Effector CD8-positive, alpha-beta T cell (primary cell): ENCODE measurements at regions not wholly inside any gene's neighbourhood (a gene's known extent, or its start where the extent isn't known, plus 50 kb on each side); places are given as distances from the start of the nearest gene placed in this dataset.

Source experiments
- DNase-seq: peaks from one replicate; lab custom pipeline; 2025; lab: John Stamatoyannopoulos, UW

DNA sequence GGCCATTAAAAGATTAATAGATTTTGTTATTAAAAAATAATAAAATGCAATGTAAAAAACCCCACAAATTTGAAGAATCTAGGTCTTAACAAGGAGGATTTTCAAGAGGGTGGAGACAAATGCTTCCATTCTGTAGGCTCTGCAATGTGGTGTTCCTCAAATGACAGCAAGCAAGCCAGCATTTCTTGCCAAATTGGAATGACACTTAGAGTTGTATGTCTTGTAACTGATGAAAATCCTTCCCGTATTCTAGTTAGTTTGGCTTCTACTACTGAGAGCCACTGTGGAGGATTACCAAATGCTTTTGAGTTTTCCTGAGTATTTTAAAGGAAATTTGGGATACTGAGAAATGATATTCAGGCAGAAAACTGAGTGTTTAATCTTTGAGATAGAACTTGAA lies 1225.5 kb upstream of the CITED2 start:
- DNase-seq: no peak

DNA sequence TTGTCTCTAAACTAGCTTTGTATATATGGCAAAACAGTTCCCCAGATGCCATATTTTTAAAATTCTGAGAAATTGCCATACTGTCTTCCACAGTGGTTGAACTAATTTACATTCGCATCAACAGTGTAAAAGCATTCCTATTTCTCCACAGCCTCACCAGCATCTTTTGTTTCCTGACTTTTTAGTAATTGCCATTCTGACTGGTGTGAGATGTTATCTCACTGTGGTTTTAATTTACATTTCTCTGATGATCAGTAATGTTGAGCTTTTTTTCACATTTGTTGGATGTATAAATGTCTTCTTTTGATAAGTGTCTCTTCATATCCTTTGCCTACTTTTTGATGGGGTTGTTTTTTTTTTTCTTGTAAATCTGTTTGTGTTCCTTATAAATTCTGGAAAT lies 1222.7 kb upstream of the CITED2 start:
- DNase-seq: no peak

DNA sequence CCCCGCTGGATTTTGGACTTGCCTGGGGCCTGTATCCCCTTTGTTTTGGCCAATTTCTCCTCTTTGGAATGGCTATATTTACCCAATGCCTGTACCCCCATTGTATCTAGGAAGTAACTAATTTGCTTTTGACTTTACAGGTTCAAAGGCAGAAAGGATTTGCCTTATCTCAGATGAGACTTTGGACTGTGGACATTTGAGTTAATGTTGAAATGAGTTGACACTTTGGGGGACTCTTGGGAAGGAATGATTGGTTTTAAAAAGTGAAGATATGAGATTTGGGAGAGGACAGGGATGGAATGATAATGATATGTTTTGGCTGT lies 1220.3 kb upstream of the CITED2 start:
- no peak for DNase-seq

DNA sequence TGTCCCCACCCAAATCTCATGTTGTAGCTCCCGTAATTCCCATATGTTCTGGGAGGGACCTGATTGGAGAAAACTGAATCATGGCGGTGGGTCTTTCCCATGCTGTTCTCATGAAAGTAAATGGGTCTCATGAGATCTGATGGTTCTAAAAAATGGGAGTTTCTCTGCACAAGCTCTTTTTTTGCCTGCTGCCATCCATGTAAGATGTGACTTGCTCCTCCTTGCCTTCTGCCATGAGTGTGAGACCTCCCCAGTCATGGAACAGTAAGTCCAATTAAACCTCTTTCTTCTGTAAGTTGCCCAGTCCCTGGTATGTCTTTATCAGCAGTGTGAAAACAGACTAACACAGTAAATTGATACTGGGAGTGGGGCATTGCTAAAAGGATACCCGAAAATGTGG lies 1218.4 kb upstream of the CITED2 start:
- DNase-seq: no peak

DNA sequence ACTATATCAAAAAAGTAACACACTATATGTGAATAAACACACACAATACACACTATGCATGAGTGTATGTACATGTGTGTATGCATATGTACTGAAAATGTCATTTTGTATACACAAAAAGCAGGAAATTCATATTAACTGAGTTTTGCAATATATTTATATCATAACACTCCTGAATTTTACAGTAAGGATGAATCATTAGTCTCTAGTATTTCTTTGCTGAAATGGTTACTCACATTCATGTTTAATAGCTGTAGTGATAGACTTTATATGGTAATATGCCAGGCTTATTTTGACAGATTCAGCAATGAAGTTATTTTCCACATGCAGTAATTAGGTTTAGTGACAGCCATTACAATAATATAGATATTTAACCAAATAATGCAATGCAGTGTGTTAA lies 1216.2 kb upstream of the CITED2 start:
- DNase-seq: no peak

DNA sequence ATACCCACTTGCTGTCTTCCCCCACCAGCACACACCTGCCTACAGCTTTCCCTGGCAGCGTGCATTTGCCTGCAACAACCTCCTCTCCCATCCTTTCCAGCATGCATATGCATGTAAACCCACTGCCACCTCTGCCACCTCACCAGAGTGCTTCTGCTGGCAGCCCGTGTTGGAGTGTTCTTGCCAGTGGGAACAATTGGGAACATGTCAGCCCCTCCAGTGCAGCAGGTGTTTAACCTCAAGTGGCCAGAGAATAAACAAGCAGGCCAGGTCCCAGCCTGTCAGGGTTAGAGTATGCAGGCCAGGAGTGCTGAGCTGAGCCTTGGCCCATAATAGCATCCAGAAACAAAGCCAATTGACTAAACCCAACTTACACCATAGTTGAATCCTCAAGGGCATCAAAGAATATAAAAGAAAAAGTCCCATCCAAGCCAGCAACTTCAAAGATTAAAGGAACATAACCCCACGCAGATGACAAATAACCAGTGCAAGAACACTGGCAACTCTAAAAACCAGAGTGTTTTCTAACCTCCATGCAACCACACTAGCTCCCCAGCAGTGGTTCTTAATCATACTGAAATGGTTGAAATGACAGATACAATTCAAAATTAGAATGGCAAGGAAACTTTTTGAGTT lies 1212.1 kb upstream of the CITED2 start:
- no peak for DNase-seq

DNA sequence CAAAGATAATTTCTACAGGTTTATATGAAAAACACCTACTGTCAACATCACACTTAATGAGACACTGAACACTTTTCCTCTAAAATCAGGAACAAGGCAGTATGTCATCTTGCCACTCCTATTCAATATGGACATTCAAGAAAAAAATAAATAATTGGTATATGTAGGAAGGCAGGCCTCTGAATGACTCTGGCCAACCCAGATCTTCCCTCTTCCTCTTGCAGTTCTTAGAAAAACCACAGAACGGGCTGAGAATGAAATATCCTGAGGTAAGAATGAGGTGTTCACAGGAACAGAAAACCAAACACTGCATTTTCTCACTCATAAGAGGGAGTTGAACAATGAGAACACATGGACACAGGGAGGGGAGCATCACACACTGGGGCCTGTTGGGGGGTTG lies 1207.2 kb upstream of the CITED2 start:
- DNase-seq: no peak

DNA sequence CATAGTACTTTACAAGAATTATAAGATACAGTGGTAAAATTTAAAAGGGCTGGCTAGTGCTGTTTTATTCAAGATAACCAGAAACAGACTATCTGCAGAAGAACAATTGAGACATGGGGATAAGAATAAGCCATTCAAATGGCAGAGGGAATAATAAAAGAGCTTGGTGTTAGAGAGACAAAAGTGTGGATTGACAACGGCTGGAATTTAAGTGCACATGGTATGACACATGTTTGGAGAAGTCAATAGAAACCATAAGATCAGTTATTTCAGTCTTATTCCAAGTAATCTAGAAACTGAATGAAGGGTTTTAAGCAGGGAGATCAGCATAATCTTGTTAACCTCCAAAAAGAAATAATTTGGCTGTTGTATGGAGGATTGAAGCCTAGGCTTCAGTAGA lies 1205.5 kb upstream of the CITED2 start:
- no peak for DNase-seq

DNA sequence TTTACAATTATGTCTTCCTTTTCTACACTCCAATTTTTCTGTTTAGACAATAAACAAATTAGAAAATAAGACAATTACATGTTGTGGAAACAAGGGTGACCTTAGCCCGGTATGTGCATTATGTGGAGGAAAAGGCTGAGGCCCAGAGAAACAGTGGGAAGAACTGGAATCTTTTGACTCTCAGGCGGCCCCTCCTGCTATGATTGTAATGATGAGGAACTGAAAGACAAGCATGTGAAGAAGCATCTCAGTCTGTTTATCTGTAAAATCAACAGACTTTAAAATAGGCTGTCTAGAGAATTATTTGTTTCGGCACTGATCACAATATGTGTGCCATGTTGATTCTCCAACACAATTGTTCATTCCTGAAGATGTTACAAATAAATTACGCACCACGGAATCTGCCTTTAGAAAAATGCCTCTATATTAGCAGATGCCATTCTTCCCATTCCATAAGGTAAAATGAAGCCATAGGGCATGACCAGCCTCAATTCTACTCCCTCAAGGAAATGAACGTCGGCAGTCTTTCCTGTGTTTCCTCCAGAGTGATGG lies 1201.6 kb upstream of the CITED2 start:
- no peak for DNase-seq

DNA sequence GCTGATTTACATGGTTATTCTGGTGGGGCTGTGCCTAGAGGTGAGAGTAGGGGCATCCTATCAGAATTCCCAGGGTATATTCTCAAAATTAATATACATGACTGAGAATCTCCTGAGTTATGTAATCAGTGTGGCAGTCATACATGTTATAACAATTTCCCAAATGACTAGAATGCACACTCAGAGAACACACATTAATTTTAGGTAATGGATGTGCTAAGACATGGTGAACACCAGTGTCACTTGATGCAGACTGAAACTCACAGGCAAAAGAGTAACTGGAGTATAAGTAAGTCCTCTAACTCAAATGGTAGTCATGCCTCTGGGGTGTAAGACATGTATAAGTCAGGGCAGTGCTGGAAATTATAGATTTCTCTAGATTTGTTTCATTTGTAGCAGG lies 1198.4 kb upstream of the CITED2 start:
- DNase-seq: no peak

DNA sequence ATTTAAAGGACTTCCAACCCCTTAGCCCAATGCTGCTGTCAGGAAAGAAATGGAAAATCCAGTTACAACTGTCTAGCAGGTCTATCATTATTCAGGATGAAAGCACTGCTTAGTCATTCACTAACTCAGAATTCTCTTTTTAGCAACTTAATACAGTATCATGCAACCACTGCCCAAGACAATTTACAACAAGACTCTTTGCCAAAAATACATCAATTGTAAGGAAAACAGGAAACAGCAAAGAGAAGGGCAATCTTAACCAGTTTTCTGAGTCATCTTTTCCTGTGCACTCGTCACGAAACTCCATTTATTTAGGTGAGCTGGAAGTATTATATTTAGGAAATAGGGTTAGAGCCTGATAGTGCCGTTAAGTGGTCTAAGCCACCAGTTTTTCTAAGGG lies 1197.7 kb upstream of the CITED2 start:
- DNase-seq: no peak

DNA sequence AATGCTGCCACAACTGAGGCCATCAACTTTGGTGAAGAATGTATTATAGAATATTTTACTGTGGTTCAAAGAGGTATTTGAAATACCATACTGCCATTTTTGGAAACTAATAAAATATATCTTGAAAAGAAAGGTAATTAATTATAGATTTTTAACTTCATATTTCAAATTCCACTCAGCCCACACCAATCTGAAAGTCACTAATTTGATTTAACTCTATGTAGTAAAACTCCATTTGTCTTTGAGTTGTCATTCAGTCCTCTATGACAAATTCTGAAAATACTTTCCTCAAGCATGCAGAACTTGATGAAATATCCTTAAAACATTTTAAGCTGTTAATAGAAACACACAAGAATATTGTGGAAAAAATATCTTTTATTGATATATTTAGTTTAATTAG lies 1196.7 kb upstream of the CITED2 start:
- DNase-seq: no peak

DNA sequence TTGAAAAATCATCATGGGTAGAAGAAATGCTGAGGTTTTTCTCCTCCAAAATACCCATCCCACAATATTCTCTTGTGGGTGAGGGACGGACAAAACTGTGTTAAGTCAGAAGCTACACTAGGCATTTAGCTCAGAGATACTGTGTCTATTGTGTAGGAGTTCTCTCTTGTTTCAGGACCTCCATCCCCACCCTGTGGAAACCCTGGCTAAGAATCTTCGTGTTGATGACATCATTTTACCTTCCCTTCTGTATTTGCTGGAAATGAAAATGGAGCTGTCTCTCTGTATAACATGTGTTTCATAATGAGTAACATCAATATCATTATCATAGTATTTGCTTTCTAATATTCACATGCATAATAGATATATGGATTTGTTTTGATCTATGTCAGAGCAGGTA lies 1193.0 kb upstream of the CITED2 start:
- no peak for DNase-seq

DNA sequence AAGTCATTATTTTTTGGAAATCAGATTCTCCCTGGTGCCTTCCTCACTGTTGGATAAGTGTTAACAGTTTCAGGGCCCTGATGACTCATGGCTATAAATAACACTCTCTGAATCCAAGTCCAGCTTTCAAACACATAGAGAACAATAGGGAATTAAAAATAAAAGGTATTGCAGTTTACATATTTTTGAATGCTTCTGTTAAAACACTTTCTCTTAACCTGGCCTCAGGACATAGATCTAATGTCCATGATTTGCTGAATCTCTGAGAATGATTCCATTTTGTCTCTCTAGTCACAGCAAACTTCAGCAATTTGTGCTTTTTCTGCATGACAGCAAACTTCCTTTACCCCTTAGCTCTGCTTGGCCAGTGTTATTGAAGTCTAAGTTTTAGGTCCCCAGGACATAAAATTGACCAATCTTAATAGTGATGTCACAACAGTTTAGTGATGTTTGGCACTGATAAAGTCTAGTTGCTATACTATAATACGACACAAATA lies 1192.4 kb upstream of the CITED2 start:
- DNase-seq: no peak

DNA sequence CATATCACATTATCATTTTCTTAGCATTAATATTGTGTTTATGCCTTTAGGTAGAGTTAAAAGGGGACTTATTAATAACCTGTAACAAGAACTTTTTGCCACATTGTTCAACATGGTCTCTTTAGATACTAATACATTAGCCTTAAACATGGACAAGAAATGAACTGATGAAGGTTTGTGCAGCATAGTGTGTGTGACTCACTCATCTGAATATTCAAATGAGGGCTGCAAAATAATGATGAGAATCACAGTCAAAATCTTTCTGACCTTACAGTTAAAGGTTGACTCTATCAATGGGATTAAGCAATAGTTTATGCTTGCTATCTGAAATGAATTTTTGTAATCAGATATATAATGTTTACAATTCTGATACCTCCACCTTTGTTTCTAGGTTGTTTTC lies 1189.3 kb upstream of the CITED2 start:
- DNase-seq: no peak

DNA sequence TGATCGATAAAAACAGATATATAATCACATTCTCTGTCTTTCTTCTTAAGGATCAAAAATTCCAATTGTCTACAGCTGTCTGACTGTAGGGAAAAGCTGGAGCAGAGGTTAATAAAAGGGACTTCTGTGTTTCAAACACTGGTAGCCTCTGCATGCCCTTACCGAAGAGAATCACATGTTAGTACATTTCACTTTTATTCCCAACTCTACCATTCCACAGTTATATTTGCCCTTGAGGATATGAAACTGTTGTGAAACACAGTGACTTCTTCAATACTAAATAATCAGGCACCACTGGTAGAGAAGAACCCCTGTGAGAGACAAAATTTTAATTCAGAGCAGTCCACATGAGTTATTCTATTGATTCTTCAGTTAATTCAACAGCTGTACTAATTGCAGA lies 1187.3 kb upstream of the CITED2 start:
- DNase-seq: no peak

DNA sequence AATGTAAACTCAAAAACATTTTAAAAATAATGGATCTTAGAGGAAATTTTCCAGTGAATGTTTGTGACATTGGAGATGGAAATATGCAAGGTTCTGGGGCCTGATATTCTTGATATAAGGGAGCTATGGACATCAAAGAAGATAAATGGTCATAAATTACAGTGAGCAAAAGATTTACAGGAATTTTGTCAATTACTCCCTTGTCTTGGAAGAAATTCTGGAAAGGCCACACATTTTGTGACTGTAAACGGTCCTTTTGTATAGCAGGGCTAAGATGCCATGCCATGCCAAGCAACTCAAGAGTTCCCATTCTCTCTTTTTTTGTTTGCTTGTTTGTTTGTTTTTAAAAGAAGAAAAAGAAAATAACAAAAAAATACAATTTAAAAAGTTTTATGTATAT lies 1186.2 kb upstream of the CITED2 start:
- DNase-seq: no peak

DNA sequence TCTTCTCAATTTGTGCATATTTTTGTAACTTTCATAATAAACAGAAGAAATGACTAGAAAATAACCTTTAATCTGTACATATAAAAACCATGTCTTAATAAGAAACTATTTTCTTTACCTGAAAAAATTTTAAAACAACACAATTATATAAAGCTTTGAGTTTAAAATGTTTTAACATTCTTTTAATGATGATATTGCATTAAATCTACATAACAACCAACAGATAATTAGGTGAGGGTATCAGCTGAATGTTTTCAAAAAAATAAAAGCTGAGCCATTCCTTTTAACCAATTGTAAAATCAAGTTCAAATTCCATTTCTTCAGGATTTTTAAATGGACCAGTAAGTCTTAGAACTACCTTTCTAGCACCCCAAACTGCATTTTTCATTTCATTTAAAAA lies 1185.0 kb upstream of the CITED2 start:
- no peak for DNase-seq

DNA sequence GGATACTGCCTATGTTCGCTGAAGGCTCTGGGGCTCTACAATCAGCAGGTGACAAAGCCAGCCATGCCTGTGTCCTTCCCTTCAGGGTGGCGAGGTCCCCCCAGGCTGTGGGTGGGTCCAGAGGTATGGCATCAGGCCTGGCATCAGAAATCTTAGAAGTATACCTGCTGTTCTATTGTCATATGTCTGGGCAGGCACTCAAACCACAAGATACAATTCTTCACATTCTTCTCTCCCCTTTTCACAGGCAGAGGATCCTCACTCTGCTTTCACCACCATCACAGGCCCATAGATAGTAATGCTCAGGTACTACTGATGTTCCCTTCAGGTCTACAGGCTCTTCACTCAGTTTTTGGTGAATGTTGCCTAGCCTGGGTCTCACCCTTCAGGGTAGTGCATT lies 1180.0 kb upstream of the CITED2 start:
- no peak for DNase-seq

DNA sequence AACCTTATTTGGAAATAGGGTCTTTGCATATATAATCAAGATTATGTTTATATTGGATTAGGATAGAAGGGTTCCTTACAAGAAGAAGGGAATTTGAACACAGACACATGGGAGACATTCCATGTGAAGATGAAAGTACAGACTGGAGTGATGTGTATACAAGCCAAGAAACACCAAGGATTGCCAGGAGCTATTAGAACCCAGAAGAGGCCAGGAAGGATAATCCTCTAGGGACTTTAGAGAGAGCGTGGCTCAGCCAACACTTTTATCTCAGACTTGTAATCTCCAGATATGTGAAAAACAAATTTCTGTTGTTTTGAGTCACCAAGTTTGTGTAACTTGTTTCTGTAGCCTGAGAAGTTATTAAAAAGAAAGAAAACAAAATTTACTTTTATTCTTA lies 1173.9 kb upstream of the CITED2 start:
- no peak for DNase-seq

DNA sequence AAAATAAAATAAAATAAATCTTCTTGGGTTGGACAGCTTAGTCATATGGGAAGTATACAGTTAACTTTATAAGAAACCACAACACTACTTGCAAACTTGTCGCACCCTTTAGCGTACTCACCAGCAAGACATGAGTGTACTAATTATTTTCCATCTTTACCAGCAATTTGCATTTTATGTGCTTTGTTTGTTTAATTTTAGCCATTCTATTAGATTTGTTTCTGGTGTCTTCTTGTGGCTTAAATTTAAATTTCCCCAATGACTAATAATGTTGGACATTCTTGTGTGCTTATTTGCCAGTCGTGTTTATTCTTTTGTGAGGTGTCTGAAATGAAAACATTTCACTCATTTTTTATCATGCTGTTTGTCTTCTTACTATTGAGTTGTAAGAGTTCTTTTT lies 1172.2 kb upstream of the CITED2 start:
- no peak for DNase-seq

DNA sequence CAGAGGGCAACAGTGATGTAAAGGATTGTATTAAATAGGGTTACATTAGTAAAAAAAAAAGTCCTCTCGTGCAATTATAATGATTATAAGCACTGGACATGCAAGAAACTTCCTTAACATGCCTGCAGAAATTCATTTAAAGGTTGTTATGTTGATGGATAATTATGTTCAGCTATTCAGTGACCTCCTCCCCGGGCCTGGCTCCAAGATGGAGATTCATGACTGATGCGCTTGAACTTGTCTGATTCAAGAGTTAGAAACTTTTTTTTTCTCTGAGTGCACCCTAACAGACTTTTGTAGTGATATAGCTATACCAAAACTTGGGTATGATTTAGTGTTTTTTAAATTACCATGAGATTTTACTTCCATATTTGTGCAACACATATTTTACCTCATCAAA lies 1170.0 kb upstream of the CITED2 start:
- no peak for DNase-seq

DNA sequence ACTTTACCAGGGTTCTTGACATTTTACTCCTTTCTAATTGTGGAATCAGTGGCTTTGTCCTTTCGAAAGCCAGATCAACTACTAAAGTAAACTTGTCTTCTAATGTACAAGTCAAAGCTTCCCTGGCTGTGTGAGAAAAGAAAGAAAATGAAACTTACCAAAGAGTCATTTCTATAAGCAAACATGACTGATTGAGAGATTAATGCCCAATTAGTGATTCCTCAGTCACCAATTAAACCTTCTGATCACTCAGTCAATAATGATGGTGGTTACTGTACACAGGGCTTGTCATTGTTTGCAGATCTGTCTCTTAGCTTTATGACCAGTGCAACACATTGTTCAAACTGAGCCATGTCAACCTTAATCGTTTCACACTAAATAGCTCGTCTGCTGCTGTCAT lies 1168.4 kb upstream of the CITED2 start:
- no peak for DNase-seq

DNA sequence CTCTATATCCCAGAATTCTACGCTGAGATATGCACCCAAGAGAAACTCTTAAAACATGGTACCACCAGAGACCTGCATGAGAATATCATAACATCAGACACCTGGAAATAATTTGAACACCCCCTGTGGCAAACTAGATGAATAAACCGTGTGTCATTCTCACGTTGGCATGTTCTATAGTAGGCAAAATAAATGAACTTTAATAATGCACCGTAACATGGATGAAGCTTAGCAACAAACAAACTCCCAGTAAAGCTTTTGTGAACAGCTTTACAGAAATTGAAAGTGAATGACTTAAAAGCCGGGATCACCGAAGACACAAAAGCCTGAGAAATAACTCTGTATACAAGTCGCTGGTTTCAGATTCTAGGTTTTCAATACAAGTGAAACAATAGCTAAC lies 1166.8 kb upstream of the CITED2 start:
- DNase-seq: no peak

DNA sequence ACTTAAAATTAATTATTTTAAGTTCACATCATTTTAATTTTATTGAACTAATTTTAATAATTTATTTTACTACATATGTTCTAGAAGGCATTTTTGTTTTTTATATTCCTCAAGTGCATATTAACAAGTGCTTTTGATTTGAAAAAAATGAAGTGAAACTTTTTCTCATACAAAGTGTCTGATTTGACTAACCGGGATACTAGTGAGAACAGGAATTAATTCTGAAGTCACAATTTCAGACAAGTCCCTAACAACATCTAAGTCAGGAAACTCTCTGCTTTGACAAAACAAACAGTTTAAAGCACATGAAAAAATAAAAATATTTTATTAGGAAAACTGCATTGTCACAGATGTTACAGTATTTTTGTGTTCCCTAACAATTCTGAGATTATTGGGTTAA lies 1166.3 kb upstream of the CITED2 start:
- no peak for DNase-seq
